ENCODE measurements at regions not wholly inside any gene's neighbourhood (a gene's known extent, or its start where the extent isn't known, plus 50 kb on each side); places are given as distances from the start of the nearest gene placed in this dataset.

DNA sequence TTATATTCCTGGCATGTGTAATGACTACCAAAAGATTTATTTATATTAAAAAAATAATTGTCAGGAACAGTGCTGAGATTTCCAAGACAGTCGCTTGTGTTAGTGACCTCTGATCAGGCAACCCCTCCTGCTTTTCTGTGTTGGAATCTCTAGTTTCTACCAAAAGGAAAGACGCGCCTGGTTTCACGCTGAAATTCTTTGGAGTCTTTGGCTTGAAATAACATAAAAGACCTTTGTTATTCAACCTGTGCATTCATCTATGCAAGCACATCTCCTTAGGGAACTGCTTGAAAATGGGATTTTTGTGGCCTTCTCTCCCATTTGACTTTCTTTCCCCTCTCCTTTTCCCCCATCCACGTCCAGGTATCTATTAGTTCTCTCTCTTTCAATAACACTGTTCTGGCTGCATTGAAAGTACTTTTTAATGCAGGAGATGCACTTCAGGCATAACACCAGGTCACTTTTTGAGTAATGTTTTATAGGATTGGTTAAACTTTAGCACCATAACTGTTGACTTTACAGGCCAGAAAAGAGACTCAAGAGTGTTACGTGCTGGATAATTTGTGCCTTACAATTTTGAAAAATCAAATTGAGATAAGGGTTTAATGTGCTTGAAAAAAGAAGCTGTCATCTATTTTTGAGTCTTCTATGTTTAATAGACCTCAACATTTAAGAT lies 172.7 kb downstream of the GPAT3 start:
- H3K9me3 Mint-ChIP-seq: no peaks in the 10 kb centered on the region
- Histone ChIP-seq H3K4me1 (ENCODE audit: control insufficient read depth, insufficient read depth, low read length) (no peaks in the 10 kb centered on the region), H3K27ac (ENCODE audit: low read length) (no peak overlapping the region), H3K4me3 (ENCODE audit: low read length) (no peak overlapping the region), H3K27me3 (ENCODE audit: control insufficient read depth, insufficient read depth, low read length) (no peaks in the 10 kb centered on the region), H3K9me3 (ENCODE audit: control insufficient read depth, insufficient read depth, low read length) (no peaks in the 10 kb centered on the region), H3K36me3 (ENCODE audit: control insufficient read depth, insufficient read depth, low read length) (no peaks in the 10 kb centered on the region)
- H3K36me3 Mint-ChIP-seq: no peaks in the 10 kb centered on the region
- H3K27ac Mint-ChIP-seq: no peak overlapping the region
- ATAC-seq (no peak), DNase-seq (no peak)
- no peaks in the 10 kb centered on the region for H3K4me1 Mint-ChIP-seq
- no peak overlapping the region for H3K4me3 Mint-ChIP-seq
- intact Hi-C loops (cut with micrococcal nuclease): no loop called here
- WGBS (ENCODE audit: insufficient coverage): 85% methylated on average over 6 of the region's 6 CpGs
- TF ChIP-seq, protein P1, sequence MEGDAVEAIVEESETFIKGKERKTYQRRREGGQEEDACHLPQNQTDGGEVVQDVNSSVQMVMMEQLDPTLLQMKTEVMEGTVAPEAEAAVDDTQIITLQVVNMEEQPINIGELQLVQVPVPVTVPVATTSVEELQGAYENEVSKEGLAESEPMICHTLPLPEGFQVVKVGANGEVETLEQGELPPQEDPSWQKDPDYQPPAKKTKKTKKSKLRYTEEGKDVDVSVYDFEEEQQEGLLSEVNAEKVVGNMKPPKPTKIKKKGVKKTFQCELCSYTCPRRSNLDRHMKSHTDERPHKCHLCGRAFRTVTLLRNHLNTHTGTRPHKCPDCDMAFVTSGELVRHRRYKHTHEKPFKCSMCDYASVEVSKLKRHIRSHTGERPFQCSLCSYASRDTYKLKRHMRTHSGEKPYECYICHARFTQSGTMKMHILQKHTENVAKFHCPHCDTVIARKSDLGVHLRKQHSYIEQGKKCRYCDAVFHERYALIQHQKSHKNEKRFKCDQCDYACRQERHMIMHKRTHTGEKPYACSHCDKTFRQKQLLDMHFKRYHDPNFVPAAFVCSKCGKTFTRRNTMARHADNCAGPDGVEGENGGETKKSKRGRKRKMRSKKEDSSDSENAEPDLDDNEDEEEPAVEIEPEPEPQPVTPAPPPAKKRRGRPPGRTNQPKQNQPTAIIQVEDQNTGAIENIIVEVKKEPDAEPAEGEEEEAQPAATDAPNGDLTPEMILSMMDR (IDR thresholded peaks at IDR 0.05): no peak
- peaks cover 6 to 9% of the 10 kb centered on the region in 2 donors for H3K27me3 Mint-ChIP-seq (ENCODE audit: low read depth in 2 of 2)

DNA sequence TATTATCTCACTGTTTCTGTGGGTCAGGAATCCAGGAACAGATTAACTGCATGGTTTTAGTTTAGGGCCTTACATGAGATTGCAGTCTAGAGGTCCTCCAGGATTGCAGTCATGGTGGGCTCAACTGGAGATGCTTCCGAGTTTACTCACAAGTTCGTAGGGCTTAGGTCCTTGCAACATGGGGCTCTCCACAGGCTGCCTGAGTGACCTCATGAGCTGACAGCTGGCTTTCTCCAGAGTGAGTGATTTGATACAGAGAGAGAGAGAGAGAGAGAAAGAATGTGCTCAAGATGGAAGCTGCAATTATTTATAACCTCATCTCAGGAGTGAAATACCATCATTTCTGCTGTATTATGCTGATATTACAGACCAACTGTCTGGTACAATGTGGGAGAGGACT lies 168.9 kb downstream of the GPAT3 start:
- ATAC-seq (no peak), DNase-seq (no peak)
- H3K27ac ChIP-seq (ENCODE audit: low read length): no peak overlapping the region
- TF ChIP-seq, protein P1 (IDR thresholded peaks at IDR 0.05): no peak
- H3K4me3 Mint-ChIP-seq: no peak overlapping the region
- H3K4me1 Mint-ChIP-seq: no peaks in the 10 kb centered on the region
- no peaks in the 10 kb centered on the region for H3K4me1 ChIP-seq (ENCODE audit: control insufficient read depth, insufficient read depth, low read length)
- H3K36me3 Mint-ChIP-seq: no peaks in the 10 kb centered on the region
- H3K27me3 Mint-ChIP-seq (ENCODE audit: low read depth in 2 of 2): peaks cover 0 to 6% of the 10 kb centered on the region in 2 donors
- peaks cover 4% of the 10 kb centered on the region for H3K9me3 ChIP-seq (ENCODE audit: control insufficient read depth, insufficient read depth, low read length)
- H3K27me3 ChIP-seq (ENCODE audit: control insufficient read depth, insufficient read depth, low read length): no peaks in the 10 kb centered on the region
- H3K4me3 ChIP-seq (ENCODE audit: low read length): no peak overlapping the region
- peaks cover 4 to 5% of the 10 kb centered on the region in 2 donors for H3K9me3 Mint-ChIP-seq
- WGBS (ENCODE audit: insufficient coverage): 81% methylated on average over 2 of the region's 2 CpGs
- no peak overlapping the region for H3K27ac Mint-ChIP-seq
- H3K36me3 ChIP-seq (ENCODE audit: control insufficient read depth, insufficient read depth, low read length): no peaks in the 10 kb centered on the region
- intact Hi-C loops (cut with micrococcal nuclease): no loop called here

DNA sequence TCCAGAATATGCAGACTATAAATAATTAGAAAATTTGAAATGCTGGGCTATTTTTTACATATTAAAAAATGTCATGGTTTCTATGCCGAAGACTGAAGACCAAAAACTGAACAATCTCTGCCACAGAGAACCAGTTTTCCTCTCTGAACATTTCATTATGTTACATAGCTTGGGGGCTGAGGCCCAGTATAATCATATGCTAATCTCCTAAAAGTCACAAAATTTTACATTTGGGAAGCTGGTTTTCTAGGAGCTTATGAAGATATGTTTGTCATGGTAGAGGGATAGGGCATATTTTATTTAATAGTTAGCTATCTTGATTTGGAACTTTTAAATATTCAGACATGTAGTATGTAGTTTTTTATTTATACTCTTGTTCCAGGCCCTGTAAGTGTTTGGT lies 167.8 kb downstream of the GPAT3 start:
- peaks cover 0 to 6% of the 10 kb centered on the region in 2 donors for H3K27me3 Mint-ChIP-seq (ENCODE audit: low read depth in 2 of 2)
- H3K36me3 ChIP-seq (ENCODE audit: control insufficient read depth, insufficient read depth, low read length): no peaks in the 10 kb centered on the region
- H3K9me3 ChIP-seq (ENCODE audit: control insufficient read depth, insufficient read depth, low read length): peaks cover 4% of the 10 kb centered on the region
- no peak overlapping the region for H3K4me3 Mint-ChIP-seq
- no peaks in the 10 kb centered on the region for H3K27me3 ChIP-seq (ENCODE audit: control insufficient read depth, insufficient read depth, low read length)
- H3K27ac ChIP-seq (ENCODE audit: low read length): no peak overlapping the region
- TF ChIP-seq, protein P1 (IDR thresholded peaks at IDR 0.05): no peak
- WGBS (ENCODE audit: insufficient coverage): 100% methylated on average over 1 of the region's 1 CpG
- H3K27ac Mint-ChIP-seq: no peak overlapping the region
- no peaks in the 10 kb centered on the region for H3K4me1 ChIP-seq (ENCODE audit: control insufficient read depth, insufficient read depth, low read length)
- no peak overlapping the region for H3K4me3 ChIP-seq (ENCODE audit: low read length)
- ATAC-seq (no peak), DNase-seq (no peak)
- peaks cover 4 to 5% of the 10 kb centered on the region in 2 donors for H3K9me3 Mint-ChIP-seq
- no peaks in the 10 kb centered on the region for H3K36me3 Mint-ChIP-seq
- no peaks in the 10 kb centered on the region for H3K4me1 Mint-ChIP-seq
- intact Hi-C loops (cut with micrococcal nuclease): no loop called here

DNA sequence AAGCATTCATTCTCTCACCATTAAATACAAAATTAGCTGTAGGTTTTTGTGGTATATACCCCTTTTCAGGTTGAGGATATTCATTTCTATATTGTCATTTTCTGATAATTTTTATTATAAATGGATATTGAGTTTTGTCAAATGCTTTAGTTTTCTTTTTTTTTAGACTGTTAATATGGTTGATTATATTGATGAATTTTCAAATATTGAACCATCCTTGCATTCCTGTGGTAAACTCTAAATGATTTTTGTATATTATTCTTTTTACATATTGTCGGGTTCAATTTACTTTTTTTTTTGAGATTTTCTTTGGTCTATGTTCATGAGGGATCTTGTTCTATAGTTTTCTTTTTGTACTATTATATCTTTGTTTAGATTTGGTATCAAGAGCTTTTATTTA lies 165.1 kb downstream of the GPAT3 start:
- TF ChIP-seq, protein P1 (IDR thresholded peaks at IDR 0.05): no peak
- Mint-ChIP-seq H3K36me3 (no peaks in the 10 kb centered on the region), H3K9me3 (peaks cover 4 to 5% of the 10 kb centered on the region in 2 donors), H3K27ac (no peak overlapping the region), H3K4me1 (no peaks in the 10 kb centered on the region), H3K4me3 (no peak overlapping the region), H3K27me3 (ENCODE audit: low read depth in 2 of 2) (peaks cover 0 to 8% of the 10 kb centered on the region in 2 donors)
- Histone ChIP-seq H3K27me3 (ENCODE audit: control insufficient read depth, insufficient read depth, low read length) (no peaks in the 10 kb centered on the region), H3K36me3 (ENCODE audit: control insufficient read depth, insufficient read depth, low read length) (no peaks in the 10 kb centered on the region), H3K4me1 (ENCODE audit: control insufficient read depth, insufficient read depth, low read length) (no peaks in the 10 kb centered on the region), H3K4me3 (ENCODE audit: low read length) (no peak overlapping the region), H3K9me3 (ENCODE audit: control insufficient read depth, insufficient read depth, low read length) (peaks cover 4% of the 10 kb centered on the region), H3K27ac (ENCODE audit: low read length) (no peak overlapping the region)
- WGBS (ENCODE audit: insufficient coverage): no CpG with 5 or more reads among the region's 1 CpG
- intact Hi-C loops (cut with micrococcal nuclease): no loop called here
- ATAC-seq: no peak
- no peak for DNase-seq
